ENCODE measurements at regions not wholly inside any gene's neighbourhood (a gene's known extent, or its start where the extent isn't known, plus 50 kb on each side); places are given as distances from the start of the nearest gene placed in this dataset.

- CTCF ChIA-PET: interaction anchor here (0.7 kb wide), 1 partner anchor 23 kb away, joined by 3 read pairs; no protein-coding TSS in a partner anchor
- H3K36me3 ChIP-seq (ENCODE audit: control insufficient read depth in 4 of 4, insufficient read depth in 4 of 4, low read length in 3 of 4): no peaks in the 10 kb centered on the region
Measured at GRCh38 chr7:12089951-12090756, 120.9 kb upstream of the TMEM106B start.

DNA sequence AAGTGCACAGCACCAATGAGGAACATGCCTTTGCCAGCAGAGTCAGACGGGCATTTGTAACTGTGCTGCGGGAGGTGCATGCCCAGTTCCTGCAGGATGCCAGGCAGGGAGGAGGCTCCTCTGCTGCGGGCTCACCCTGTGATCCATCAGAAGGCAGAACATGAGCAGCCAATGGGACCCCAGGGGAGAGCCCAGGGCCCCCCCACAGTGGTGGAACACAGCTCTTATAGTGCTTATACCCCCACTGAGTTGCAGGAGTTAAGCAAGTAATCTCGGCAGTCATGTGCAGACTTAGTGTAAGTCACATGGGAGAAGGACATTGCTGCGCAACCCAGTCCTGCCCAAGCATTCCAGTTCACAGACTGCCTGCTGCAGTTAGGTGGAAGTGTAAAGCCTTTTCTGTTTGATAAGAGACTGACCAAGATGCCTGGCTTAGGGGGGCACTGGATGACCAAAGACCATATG, 120.3 kb upstream of the TMEM106B start:
- POLR2A ChIA-PET: no interaction called here
- CTCF ChIA-PET: no interaction called here
- no peaks in the 10 kb centered on the region for H3K27me3 ChIP-seq (replicated peaks in 2 of 5; ENCODE audit: control insufficient read depth in 4 of 5, insufficient read depth in 5 of 5, low read length in 4 of 5)
- H3K4me3 ChIP-seq (ENCODE audit: control insufficient read depth in 1 of 7, extremely low read depth in 1 of 7, insufficient read depth in 4 of 7, low read depth in 2 of 7, low read length in 6 of 7): no peak overlapping the region
- H3K27ac ChIP-seq (ENCODE audit: insufficient read depth in 1 of 2, low read depth in 1 of 2, low read length in 2 of 2, poor library complexity in 1 of 2, severe bottlenecking in 2 of 2): no peak overlapping the region
- 96% methylated on average over 5 of the region's 5 CpGs for WGBS (ENCODE audit: insufficient coverage)
- H3K4me1 ChIP-seq (ENCODE audit: control extremely low read depth in 1 of 4, control insufficient read depth in 4 of 4, insufficient read depth in 4 of 4, low read length in 3 of 4): no peaks in the 10 kb centered on the region
- peaks cover 0 to 2% (median 0%) of the 10 kb centered on the region in 5 experiments for H3K9me3 ChIP-seq (ENCODE audit: control extremely low read depth in 1 of 5, control insufficient read depth in 4 of 5, insufficient read depth in 2 of 5, low read depth in 1 of 5, low read length in 4 of 5)
- DNase-seq: no peak
- H3K36me3 ChIP-seq (ENCODE audit: control insufficient read depth in 4 of 4, insufficient read depth in 4 of 4, low read length in 3 of 4): no peaks in the 10 kb centered on the region

More at GRCh38 chr7:12089951-12090756, 120.9 kb upstream of the TMEM106B start:
- 97% methylated on average over 8 of the region's 9 CpGs for WGBS (ENCODE audit: insufficient coverage)
- Histone ChIP-seq H3K27ac (ENCODE audit: insufficient read depth in 1 of 2, low read depth in 1 of 2, low read length in 2 of 2, poor library complexity in 1 of 2, severe bottlenecking in 2 of 2) (no peak overlapping the region), H3K27me3 (replicated peaks in 2 of 5; ENCODE audit: control insufficient read depth in 4 of 5, insufficient read depth in 5 of 5, low read length in 4 of 5) (no peaks in the 10 kb centered on the region), H3K4me1 (ENCODE audit: control extremely low read depth in 1 of 4, control insufficient read depth in 4 of 4, insufficient read depth in 4 of 4, low read length in 3 of 4) (no peaks in the 10 kb centered on the region), H3K4me3 (ENCODE audit: control insufficient read depth in 1 of 7, extremely low read depth in 1 of 7, insufficient read depth in 4 of 7, low read depth in 2 of 7, low read length in 6 of 7) (no peak overlapping the region), H3K9me3 (ENCODE audit: control extremely low read depth in 1 of 5, control insufficient read depth in 4 of 5, insufficient read depth in 2 of 5, low read depth in 1 of 5, low read length in 4 of 5) (peaks cover 0 to 2% (median 0%) of the 10 kb centered on the region in 5 experiments)
- POLR2A ChIA-PET: no interaction called here
- DNase-seq: no peak

DNA sequence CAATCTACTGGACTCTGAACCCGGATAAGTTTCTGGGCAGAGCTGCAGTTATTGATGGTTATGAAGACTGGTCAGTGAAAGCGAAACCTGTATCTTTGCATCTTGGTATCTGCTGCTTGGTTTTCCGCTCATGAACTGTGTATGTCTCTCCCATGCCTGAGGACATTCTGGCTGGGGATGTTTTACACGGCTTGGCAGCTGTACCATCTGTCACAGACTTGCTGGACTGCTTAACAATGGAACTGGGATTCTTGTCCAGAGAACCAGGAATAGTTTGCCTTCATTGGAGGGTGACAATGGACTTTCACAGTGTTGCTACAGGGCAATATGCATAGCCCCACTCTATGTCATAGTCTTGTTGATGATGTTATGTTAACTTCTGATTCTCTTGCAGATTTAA, 119.9 kb upstream of the TMEM106B start:
- WGBS (ENCODE audit: insufficient coverage): 100% methylated on average over 4 of the region's 4 CpGs
- no peak overlapping the region for H3K27ac ChIP-seq (ENCODE audit: insufficient read depth in 1 of 2, low read depth in 1 of 2, low read length in 2 of 2, poor library complexity in 1 of 2, severe bottlenecking in 2 of 2)
- no peaks in the 10 kb centered on the region for H3K36me3 ChIP-seq (ENCODE audit: control insufficient read depth in 4 of 4, insufficient read depth in 4 of 4, low read length in 3 of 4)
- ChIA-PET CTCF (no interaction called here), POLR2A (no interaction called here)
- no peaks in the 10 kb centered on the region for H3K27me3 ChIP-seq (replicated peaks in 2 of 5; ENCODE audit: control insufficient read depth in 4 of 5, insufficient read depth in 5 of 5, low read length in 4 of 5)
- no peaks in the 10 kb centered on the region for H3K4me1 ChIP-seq (ENCODE audit: control extremely low read depth in 1 of 4, control insufficient read depth in 4 of 4, insufficient read depth in 4 of 4, low read length in 3 of 4)
- H3K4me3 ChIP-seq (ENCODE audit: control insufficient read depth in 1 of 7, extremely low read depth in 1 of 7, insufficient read depth in 4 of 7, low read depth in 2 of 7, low read length in 6 of 7): no peak overlapping the region
- no peak for DNase-seq
- H3K9me3 ChIP-seq (ENCODE audit: control extremely low read depth in 1 of 5, control insufficient read depth in 4 of 5, insufficient read depth in 2 of 5, low read depth in 1 of 5, low read length in 4 of 5): peaks cover 0 to 2% (median 0%) of the 10 kb centered on the region in 5 experiments

DNA sequence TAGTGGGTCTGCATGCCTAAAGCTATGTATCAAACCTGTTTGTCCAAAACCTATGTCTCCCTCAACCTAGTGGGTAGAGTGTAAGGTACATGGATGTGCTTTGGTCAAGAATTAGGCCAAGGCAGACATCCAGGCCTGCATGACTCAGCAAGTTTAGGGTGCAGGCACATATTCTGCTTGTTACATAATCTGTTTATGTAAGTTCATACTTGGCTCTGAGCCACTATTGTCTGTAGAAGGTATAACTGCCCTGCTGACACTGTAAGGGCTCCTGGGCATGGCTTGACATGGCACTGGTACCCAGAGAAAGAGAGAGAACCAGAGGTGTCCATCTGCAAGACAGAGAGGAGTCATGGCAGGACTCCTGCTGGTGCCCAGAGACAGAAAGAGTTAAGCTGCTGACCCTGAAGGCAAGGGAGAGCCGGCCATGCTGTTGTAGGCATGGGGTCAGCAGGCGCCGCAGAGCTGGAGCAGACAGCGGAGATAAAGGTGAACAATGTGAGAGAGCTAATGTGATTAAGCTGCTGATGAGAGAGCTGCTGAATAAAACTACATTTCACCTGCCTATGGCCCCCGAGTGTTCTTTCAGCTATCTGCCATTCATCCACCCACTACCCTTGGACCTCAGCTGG, 118.5 kb upstream of the TMEM106B start:
- Histone ChIP-seq H3K27me3 (replicated peaks in 2 of 5; ENCODE audit: control insufficient read depth in 4 of 5, insufficient read depth in 5 of 5, low read length in 4 of 5) (no peaks in the 10 kb centered on the region), H3K4me1 (ENCODE audit: control extremely low read depth in 1 of 4, control insufficient read depth in 4 of 4, insufficient read depth in 4 of 4, low read length in 3 of 4) (no peaks in the 10 kb centered on the region), H3K4me3 (ENCODE audit: control insufficient read depth in 1 of 7, extremely low read depth in 1 of 7, insufficient read depth in 4 of 7, low read depth in 2 of 7, low read length in 6 of 7) (no peak overlapping the region), H3K36me3 (ENCODE audit: control insufficient read depth in 4 of 4, insufficient read depth in 4 of 4, low read length in 3 of 4) (no peaks in the 10 kb centered on the region), H3K27ac (ENCODE audit: insufficient read depth in 1 of 2, low read depth in 1 of 2, low read length in 2 of 2, poor library complexity in 1 of 2, severe bottlenecking in 2 of 2) (no peak overlapping the region), H3K9me3 (ENCODE audit: control extremely low read depth in 1 of 5, control insufficient read depth in 4 of 5, insufficient read depth in 2 of 5, low read depth in 1 of 5, low read length in 4 of 5) (no peaks in the 10 kb centered on the region)
- 87% methylated on average over 4 of the region's 5 CpGs for WGBS (ENCODE audit: insufficient coverage)
- DNase-seq: no peak
- ChIA-PET CTCF (interaction anchor here (1.0 kb wide), 1 partner anchor 15 kb away, joined by 3 read pairs; no protein-coding TSS in a partner anchor), POLR2A (no interaction called here)

DNA sequence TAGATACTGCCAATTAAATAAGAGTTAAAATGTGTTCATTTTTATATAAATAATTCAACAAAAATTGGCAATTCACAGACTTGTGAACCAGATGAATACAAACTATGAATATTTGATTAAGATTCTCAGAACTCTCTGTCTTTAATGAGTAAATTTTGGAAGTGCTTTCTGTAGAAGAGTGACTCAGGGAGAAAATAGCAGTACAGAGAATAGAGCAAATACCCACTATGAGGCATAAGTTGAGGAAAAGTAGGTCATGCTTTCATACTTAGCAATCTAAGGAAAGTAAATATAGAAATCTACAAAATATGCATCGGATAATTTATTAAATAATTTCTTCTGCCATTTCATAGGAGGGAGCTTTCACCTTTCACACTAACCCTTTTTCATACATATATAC, 117.7 kb upstream of the TMEM106B start:
- no CpG with 5 or more reads among the region's 1 CpG for WGBS (ENCODE audit: insufficient coverage)
- no peak for DNase-seq
- POLR2A ChIA-PET: no interaction called here
- CTCF ChIA-PET: no interaction called here
- Histone ChIP-seq H3K36me3 (ENCODE audit: control insufficient read depth in 4 of 4, insufficient read depth in 4 of 4, low read length in 3 of 4) (no peaks in the 10 kb centered on the region), H3K27me3 (replicated peaks in 2 of 5; ENCODE audit: control insufficient read depth in 4 of 5, insufficient read depth in 5 of 5, low read length in 4 of 5) (no peaks in the 10 kb centered on the region), H3K4me3 (ENCODE audit: control insufficient read depth in 1 of 7, extremely low read depth in 1 of 7, insufficient read depth in 4 of 7, low read depth in 2 of 7, low read length in 6 of 7) (no peak overlapping the region), H3K4me1 (ENCODE audit: control extremely low read depth in 1 of 4, control insufficient read depth in 4 of 4, insufficient read depth in 4 of 4, low read length in 3 of 4) (no peaks in the 10 kb centered on the region), H3K9me3 (ENCODE audit: control extremely low read depth in 1 of 5, control insufficient read depth in 4 of 5, insufficient read depth in 2 of 5, low read depth in 1 of 5, low read length in 4 of 5) (no peaks in the 10 kb centered on the region), H3K27ac (ENCODE audit: insufficient read depth in 1 of 2, low read depth in 1 of 2, low read length in 2 of 2, poor library complexity in 1 of 2, severe bottlenecking in 2 of 2) (no peak overlapping the region)

GRCh38 chr7:12094365-12094921, 116.7 kb upstream of the TMEM106B start:
- H3K36me3 ChIP-seq (ENCODE audit: control insufficient read depth in 4 of 4, insufficient read depth in 4 of 4, low read length in 3 of 4): no peaks in the 10 kb centered on the region
- CTCF ChIA-PET: interaction anchor here (1.9 kb wide), 1 partner anchor 15 kb away, joined by 5 read pairs; no protein-coding TSS in a partner anchor
- no peak overlapping the region for H3K4me3 ChIP-seq (ENCODE audit: control insufficient read depth in 1 of 7, extremely low read depth in 1 of 7, insufficient read depth in 4 of 7, low read depth in 2 of 7, low read length in 6 of 7)
- no peaks in the 10 kb centered on the region for H3K4me1 ChIP-seq (ENCODE audit: control extremely low read depth in 1 of 4, control insufficient read depth in 4 of 4, insufficient read depth in 4 of 4, low read length in 3 of 4)
- no peaks in the 10 kb centered on the region for H3K27me3 ChIP-seq (replicated peaks in 2 of 5; ENCODE audit: control insufficient read depth in 4 of 5, insufficient read depth in 5 of 5, low read length in 4 of 5)
- no peak overlapping the region for H3K27ac ChIP-seq (ENCODE audit: insufficient read depth in 1 of 2, low read depth in 1 of 2, low read length in 2 of 2, poor library complexity in 1 of 2, severe bottlenecking in 2 of 2)
- H3K9me3 ChIP-seq (ENCODE audit: control extremely low read depth in 1 of 5, control insufficient read depth in 4 of 5, insufficient read depth in 2 of 5, low read depth in 1 of 5, low read length in 4 of 5): peaks cover 0 to under 1% (median 0%) of the 10 kb centered on the region in 5 experiments
- POLR2A ChIA-PET: no interaction called here
- WGBS (ENCODE audit: insufficient coverage): 100% methylated on average over 1 of the region's 4 CpGs
- DNase-seq: no peak

DNA sequence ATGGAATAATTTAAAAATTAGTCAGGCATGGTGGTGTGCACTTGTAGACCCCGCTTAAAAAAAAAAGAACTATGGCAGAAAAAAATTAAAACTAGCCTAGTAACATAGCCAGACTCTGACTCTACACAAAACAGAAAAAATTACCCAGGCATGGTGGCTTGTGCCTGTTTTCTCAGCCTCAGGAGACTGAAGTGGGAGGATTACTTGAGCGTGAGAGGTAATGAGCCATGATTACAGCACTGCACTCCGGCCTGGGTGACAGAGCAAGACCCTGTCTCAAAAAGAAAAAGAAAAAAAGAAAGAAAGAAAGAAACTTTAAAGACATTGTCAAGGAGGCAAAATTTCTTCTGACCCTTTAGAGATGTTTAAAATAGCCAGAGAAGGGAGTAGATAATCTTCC, 109.0 kb upstream of the TMEM106B start:
- no peak for DNase-seq
- H3K4me1 ChIP-seq (ENCODE audit: control extremely low read depth in 1 of 4, control insufficient read depth in 4 of 4, insufficient read depth in 4 of 4, low read length in 3 of 4): no peaks in the 10 kb centered on the region
- ChIA-PET CTCF (no interaction called here), POLR2A (no interaction called here)
- no peak overlapping the region for H3K4me3 ChIP-seq (ENCODE audit: control insufficient read depth in 1 of 7, extremely low read depth in 1 of 7, insufficient read depth in 4 of 7, low read depth in 2 of 7, low read length in 6 of 7)
- no peaks in the 10 kb centered on the region for H3K36me3 ChIP-seq (ENCODE audit: control insufficient read depth in 4 of 4, insufficient read depth in 4 of 4, low read length in 3 of 4)
- peaks cover 0 to 2% (median 0%) of the 10 kb centered on the region in 5 experiments for H3K27me3 ChIP-seq (replicated peaks in 2 of 5; ENCODE audit: control insufficient read depth in 4 of 5, insufficient read depth in 5 of 5, low read length in 4 of 5)
- H3K27ac ChIP-seq (ENCODE audit: insufficient read depth in 1 of 2, low read depth in 1 of 2, low read length in 2 of 2, poor library complexity in 1 of 2, severe bottlenecking in 2 of 2): no peak overlapping the region
- 87% methylated on average over 2 of the region's 3 CpGs for WGBS (ENCODE audit: insufficient coverage)
- peaks cover 0 to 2% (median 0%) of the 10 kb centered on the region in 5 experiments for H3K9me3 ChIP-seq (ENCODE audit: control extremely low read depth in 1 of 5, control insufficient read depth in 4 of 5, insufficient read depth in 2 of 5, low read depth in 1 of 5, low read length in 4 of 5)
